ENCODE measurements at regions not wholly inside any gene's neighbourhood (a gene's known extent, or its start where the extent isn't known, plus 50 kb on each side); places are given as distances from the start of the nearest gene placed in this dataset.

DNA sequence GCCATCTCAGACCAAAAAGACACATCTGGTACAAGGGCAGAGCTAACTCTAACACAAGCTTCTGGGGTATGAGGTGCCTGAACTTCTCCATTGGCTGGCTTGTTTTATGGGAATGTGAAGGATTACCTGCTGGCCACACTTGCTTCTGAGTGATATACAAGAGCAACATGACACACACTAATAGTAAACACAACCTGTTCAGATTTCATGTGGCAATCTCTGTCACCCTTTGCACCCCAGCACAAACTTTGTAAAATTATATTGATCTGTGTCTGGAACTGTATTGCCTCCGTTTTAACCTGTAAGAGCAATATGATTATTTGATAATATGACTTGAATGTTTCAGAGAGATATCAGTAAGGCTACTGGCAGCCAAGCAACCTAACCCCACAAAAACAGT, 276.7 kb downstream of the CCDC85A start:
- H3K4ac ChIP-seq (replicated peaks; ENCODE audit: insufficient read length, low read depth, low read length), result no peak overlapping the region
- no peaks in the 10 kb centered on the region for H4K20me1 ChIP-seq (replicated peaks in 1 of 2; ENCODE audit: control insufficient read depth in 1 of 2, insufficient read depth in 2 of 2, low read length in 2 of 2)
- H3K18ac ChIP-seq (ENCODE audit: extremely low read depth, low read length), result no peak overlapping the region
- no peak overlapping the region for H2BK15ac ChIP-seq (ENCODE audit: low read length)
- H3K27ac ChIP-seq (ENCODE audit: low read depth, low read length), result no peak overlapping the region
- no peak overlapping the region for H2BK120ac ChIP-seq (replicated peaks; ENCODE audit: low read depth, low read length)
- H2AK5ac ChIP-seq (ENCODE audit: low read depth, low read length), result no peak overlapping the region
- TF ChIP-seq TAF7 (optimal IDR thresholded peaks at IDR 0.05; ENCODE audit: borderline replicate concordance, low read depth, low read length), result no peak
- TF ChIP-seq, protein P1, sequence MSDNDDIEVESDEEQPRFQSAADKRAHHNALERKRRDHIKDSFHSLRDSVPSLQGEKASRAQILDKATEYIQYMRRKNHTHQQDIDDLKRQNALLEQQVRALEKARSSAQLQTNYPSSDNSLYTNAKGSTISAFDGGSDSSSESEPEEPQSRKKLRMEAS (IDR thresholded peaks at IDR 0.05), result no peak
- TF ChIP-seq RNF2 (IDR thresholded peaks at IDR 0.05; ENCODE audit: borderline replicate concordance, low read depth, low read length, missing control alignments, poor library complexity, severe bottlenecking), result no peak
- no peak for TF ChIP-seq GABPA (IDR thresholded peaks at IDR 0.05; ENCODE audit: borderline replicate concordance, insufficient read depth, low read length)
- no peaks in the 10 kb centered on the region for H3K79me2 ChIP-seq (ENCODE audit: control insufficient read depth in 1 of 2, insufficient read depth in 2 of 2, low read length in 2 of 2)
- no peaks in the 10 kb centered on the region for H3K4me1 ChIP-seq (replicated peaks in 1 of 4; ENCODE audit: control insufficient read depth in 3 of 4, insufficient read depth in 4 of 4, low read length in 3 of 4)
- ChIA-PET POLR2A (ENCODE audit: partially characterized antibody) (no interaction called here), CTCF (ENCODE audit: partially characterized antibody) (interaction anchor here (1.3 kb wide), 1 partner anchor 90 kb away, joined by 3 read pairs; no protein-coding TSS in a partner anchor)
- H4K91ac ChIP-seq (replicated peaks; ENCODE audit: insufficient read length, low read length), result no peak overlapping the region
- no peaks in the 10 kb centered on the region for H3K79me1 ChIP-seq (ENCODE audit: low read depth, low read length)
- WGBS, 2 experiments (ENCODE audit: extremely low coverage in 1 of 2, insufficient coverage in 1 of 2, insufficient read length in 1 of 2, insufficient replicate concordance in 2 of 2, low coverage in 1 of 2, low lambda C conversion rate in 2 of 2, missing lambda C conversion rate in 1 of 2), result 95% methylated on average over 1 of the region's 1 CpG; no CpG with 5 or more reads in 1 of the 2 experiments
- H3K23me2 ChIP-seq (ENCODE audit: low read depth, low read length), result no peaks in the 10 kb centered on the region
- H4K8ac ChIP-seq (ENCODE audit: extremely low read depth, insufficient read depth, low read length), result no peak overlapping the region
- H3K4me2 ChIP-seq (ENCODE audit: insufficient read depth in 1 of 2, low read depth in 2 of 2, low read length in 2 of 2), result no peak overlapping the region
- H3K56ac ChIP-seq (replicated peaks; ENCODE audit: insufficient read length, low read depth, low read length), result no peak overlapping the region
- no peak overlapping the region for H3K4me3 ChIP-seq (ENCODE audit: extremely low read depth in 1 of 4, insufficient read depth in 2 of 4, low read depth in 3 of 4, low read length in 4 of 4)
- no peak overlapping the region for H3K14ac ChIP-seq (ENCODE audit: insufficient read length)
- FAIRE-seq, result no peak
- H2BK12ac ChIP-seq (ENCODE audit: low read depth, low read length), result no peak overlapping the region
- H2BK5ac ChIP-seq (ENCODE audit: low read depth, low read length), result no peak overlapping the region
- no peak overlapping the region for H3K9ac ChIP-seq (replicated peaks in 1 of 4; ENCODE audit: extremely low read depth in 1 of 4, low read depth in 3 of 4, low read length in 3 of 4)
- H3K23ac ChIP-seq (ENCODE audit: insufficient read length), result no peak overlapping the region
- no peak for DNase-seq (ENCODE audit: low read depth in 1 of 2, low spot score in 2 of 2)
- no peak overlapping the region for H2BK20ac ChIP-seq (ENCODE audit: low read length)
- no peaks in the 10 kb centered on the region; a peak in 1 of 4 replicates for H3K9me3 ChIP-seq (ENCODE audit: insufficient read depth in 2 of 2, low read depth in 1 of 2, low read length in 1 of 2)
- no peak overlapping the region for H2AFZ ChIP-seq (ENCODE audit: low read length)
- no peak overlapping the region for H4K5ac ChIP-seq (ENCODE audit: insufficient read length, low read depth, low read length)
- H3K27me3 ChIP-seq (replicated peaks in 1 of 4; ENCODE audit: control insufficient read depth in 3 of 4, extremely low read depth in 1 of 4, insufficient read depth in 3 of 4, low read length in 3 of 4), result no peaks in the 10 kb centered on the region
- H3K36me3 ChIP-seq (ENCODE audit: control insufficient read depth in 2 of 4, insufficient read depth in 4 of 4, low read length in 3 of 4), result no peaks in the 10 kb centered on the region

Data from H1 (cell line).